Subcutaneous abdominal adipose tissue (tissue), 5 donors: ENCODE measurements at regions not wholly inside any gene's neighbourhood (a gene's known extent, or its start where the extent isn't known, plus 50 kb on each side); places are given as distances from the start of the nearest gene placed in this dataset.

ENCODE experiments used
- H3K27ac ChIP-seq: one replicate; pipeline ENCODE4 v1.7.0; 2013; ENCODE audit warnings: low read depth, mild to moderate bottlenecking, inconsistent platforms, low read length, moderate library complexity
- H3K27me3 ChIP-seq, 5 donors: one replicate each; pipeline ENCODE4 v1.7.0; 2013; ENCODE audit warnings: low read length in 5 of 5, inconsistent platforms in 1 of 5; ENCODE audit not compliant: control insufficient read depth in 5 of 5, insufficient read depth in 4 of 5
- H3K36me3 ChIP-seq, 5 donors: one replicate each; pipeline ENCODE4 v1.7.0; 2013; ENCODE audit warnings: low read length in 5 of 5; ENCODE audit not compliant: control insufficient read depth in 5 of 5, insufficient read depth in 5 of 5
- H3K4me1 ChIP-seq, 5 donors: one replicate each; pipeline ENCODE4 v1.7.0; 2013; ENCODE audit warnings: low read length in 5 of 5, mild to moderate bottlenecking in 3 of 5, moderate library complexity in 1 of 5; ENCODE audit not compliant: control insufficient read depth in 5 of 5, insufficient read depth in 5 of 5
- H3K4me3 ChIP-seq, 5 donors: one replicate each; pipeline ENCODE4 v1.7.0; 2013; ENCODE audit warnings: low read length in 5 of 5, low read depth in 1 of 5
- H3K9ac ChIP-seq, 5 donors: one replicate each; pipeline ENCODE4 v1.7.0; 2013; ENCODE audit warnings: low read length in 5 of 5, mild to moderate bottlenecking in 4 of 5, moderate library complexity in 3 of 5
- H3K9me3 ChIP-seq, 5 donors: one replicate each; pipeline ENCODE4 v1.7.0; 2013; ENCODE audit warnings: low read length in 5 of 5; ENCODE audit not compliant: control insufficient read depth in 5 of 5
- donor health status: healthy.
- donor health status: healthy.
- donor health status: healthy.
- donor health status: healthy.
- donor health status: healthy.

DNA sequence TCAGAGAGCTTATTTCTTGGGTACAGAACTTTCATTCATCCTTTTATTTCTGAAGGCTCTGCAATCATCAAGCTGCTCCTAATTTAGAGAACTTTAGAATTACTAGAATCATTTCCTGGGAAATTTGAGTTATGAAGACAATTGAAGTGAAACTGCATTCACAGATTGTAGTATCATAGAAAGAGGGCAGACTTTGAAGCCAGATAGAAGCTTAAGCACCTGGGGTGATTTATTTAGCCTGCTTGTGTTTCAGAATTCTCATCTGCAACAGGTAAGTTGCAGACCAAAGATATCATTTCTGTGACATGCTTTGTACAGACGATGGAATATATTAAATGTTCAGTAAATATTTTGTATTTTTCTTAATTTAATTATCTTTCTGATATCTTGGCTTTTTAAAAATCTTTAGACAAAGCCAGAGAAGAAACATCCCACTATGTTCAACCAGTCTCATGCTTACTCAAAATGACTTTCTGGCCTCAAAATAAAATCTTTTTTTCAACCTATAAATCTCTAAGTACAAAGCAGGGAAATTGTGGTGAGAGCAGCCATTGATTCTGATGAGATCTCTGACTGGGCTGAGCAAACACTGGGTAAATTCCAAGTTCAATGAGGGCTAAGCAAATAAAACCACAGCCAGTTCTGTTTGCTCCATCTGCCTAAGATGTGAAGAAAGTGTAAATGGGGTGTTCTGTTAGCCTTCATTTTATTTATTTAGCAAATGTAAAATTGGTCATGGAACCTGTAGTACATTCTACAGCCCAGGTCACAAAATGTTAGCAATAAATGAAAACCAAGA is 264.7 kb upstream of the CCNG1 start:
- H3K27ac ChIP-seq, result no peak overlapping the region
- no peak overlapping the region for H3K4me3 ChIP-seq
- no peak overlapping the region for H3K9ac ChIP-seq
- H3K27me3 ChIP-seq, result no peaks in the 10 kb centered on the region
- H3K36me3 ChIP-seq, result no peaks in the 10 kb centered on the region
- H3K9me3 ChIP-seq, result peaks cover 0 to 2% (median 0%) of the 10 kb centered on the region in 5 donors
- H3K4me1 ChIP-seq, result no peaks in the 10 kb centered on the region

- no peaks in the 10 kb centered on the region for H3K9me3 ChIP-seq
- no peak overlapping the region for H3K27ac ChIP-seq
- H3K9ac ChIP-seq, result no peak overlapping the region
- no peaks in the 10 kb centered on the region for H3K4me1 ChIP-seq
- H3K27me3 ChIP-seq, result no peaks in the 10 kb centered on the region
- H3K4me3 ChIP-seq, result no peak overlapping the region
- no peaks in the 10 kb centered on the region for H3K36me3 ChIP-seq
Measured at GRCh38 chr5:163177971-163178370, 259.4 kb upstream of the CCNG1 start.

GRCh38 chr5:163185315-163185714 is 252.1 kb upstream of the CCNG1 start:
- Histone ChIP-seq H3K36me3 (no peaks in the 10 kb centered on the region), H3K9me3 (no peaks in the 10 kb centered on the region), H3K27ac (no peak overlapping the region), H3K27me3 (no peaks in the 10 kb centered on the region), H3K4me1 (no peaks in the 10 kb centered on the region), H3K4me3 (no peak overlapping the region), H3K9ac (no peak overlapping the region)

DNA sequence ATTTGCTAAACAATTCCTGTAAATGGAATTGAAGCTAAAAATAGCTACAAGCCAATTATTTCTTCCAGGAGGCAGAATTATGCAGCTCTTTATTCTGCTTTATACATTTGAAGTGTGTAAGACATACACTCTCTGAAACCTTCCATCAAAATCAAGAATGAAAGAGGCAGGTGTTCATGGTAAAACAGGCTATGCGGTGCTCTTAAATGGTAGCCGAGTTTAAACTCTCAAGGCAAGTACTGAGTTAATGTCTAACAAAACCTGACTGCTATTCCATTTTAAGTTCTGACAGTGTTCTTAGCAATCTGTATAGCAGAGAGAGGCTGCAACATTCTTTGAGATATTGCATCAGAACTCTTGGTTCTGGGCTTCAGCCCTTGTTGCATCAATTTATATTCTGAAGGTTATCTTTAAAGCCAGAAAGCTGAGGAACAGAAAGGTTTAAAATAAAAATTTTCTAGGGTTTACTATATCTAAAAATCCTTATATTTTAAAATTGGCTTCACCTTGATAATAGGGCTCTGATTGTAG is 248.3 kb upstream of the CCNG1 start:
- Histone ChIP-seq H3K4me1 (no peaks in the 10 kb centered on the region), H3K27me3 (no peaks in the 10 kb centered on the region), H3K36me3 (no peaks in the 10 kb centered on the region), H3K9me3 (no peaks in the 10 kb centered on the region), H3K27ac (no peak overlapping the region), H3K9ac (no peak overlapping the region), H3K4me3 (no peak overlapping the region)

GRCh38 chr5:163190283-163190682 is 247.1 kb upstream of the CCNG1 start:
- H3K9ac ChIP-seq, result no peak overlapping the region
- H3K4me3 ChIP-seq, result no peak overlapping the region
- H3K27ac ChIP-seq, result no peak overlapping the region
- H3K4me1 ChIP-seq, result no peaks in the 10 kb centered on the region
- H3K9me3 ChIP-seq, result no peaks in the 10 kb centered on the region
- no peaks in the 10 kb centered on the region for H3K27me3 ChIP-seq
- no peaks in the 10 kb centered on the region for H3K36me3 ChIP-seq

- Histone ChIP-seq H3K9ac (no peak overlapping the region), H3K9me3 (no peaks in the 10 kb centered on the region), H3K4me1 (no peaks in the 10 kb centered on the region), H3K27me3 (no peaks in the 10 kb centered on the region), H3K36me3 (no peaks in the 10 kb centered on the region), H3K27ac (no peak overlapping the region), H3K4me3 (no peak overlapping the region)
Measured at GRCh38 chr5:163190784-163191183, 246.6 kb upstream of the CCNG1 start.

GRCh38 chr5:163193886-163194285 is 243.5 kb upstream of the CCNG1 start:
- no peaks in the 10 kb centered on the region for H3K36me3 ChIP-seq
- no peaks in the 10 kb centered on the region for H3K4me1 ChIP-seq
- no peak overlapping the region for H3K4me3 ChIP-seq
- H3K9me3 ChIP-seq, result no peaks in the 10 kb centered on the region
- no peaks in the 10 kb centered on the region for H3K27me3 ChIP-seq
- no peak overlapping the region for H3K27ac ChIP-seq
- H3K9ac ChIP-seq, result no peak overlapping the region

- Histone ChIP-seq H3K9me3 (peaks cover 0 to 3% (median 0%) of the 10 kb centered on the region in 5 donors), H3K27me3 (no peaks in the 10 kb centered on the region), H3K4me3 (no peak overlapping the region), H3K27ac (no peak overlapping the region), H3K36me3 (no peaks in the 10 kb centered on the region), H3K4me1 (no peaks in the 10 kb centered on the region), H3K9ac (no peak overlapping the region)
Measured at GRCh38 chr5:163205645-163206044, 231.8 kb upstream of the CCNG1 start.

DNA sequence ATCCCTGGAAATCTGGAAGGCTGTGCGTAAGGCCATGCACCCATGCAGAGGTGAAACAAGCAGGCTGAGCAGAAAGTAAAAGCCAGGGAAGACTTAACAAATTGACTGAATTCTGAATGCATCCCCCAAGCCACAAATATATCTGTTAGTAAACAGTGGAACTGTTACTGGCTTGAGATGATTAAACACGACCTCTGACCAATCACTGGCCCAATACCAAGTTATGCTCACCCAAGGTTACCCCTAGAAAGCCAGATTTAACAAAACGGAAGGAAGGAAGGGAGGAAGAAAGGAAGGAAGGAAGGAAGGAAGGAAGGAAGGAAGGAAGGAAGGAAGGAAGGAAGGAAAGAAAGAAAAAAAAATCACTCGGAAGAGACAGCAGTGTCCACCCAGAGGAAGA is 215.8 kb upstream of the CCNG1 start:
- Histone ChIP-seq H3K9me3 (no peaks in the 10 kb centered on the region), H3K27me3 (no peaks in the 10 kb centered on the region), H3K4me1 (no peaks in the 10 kb centered on the region), H3K9ac (no peak overlapping the region), H3K36me3 (no peaks in the 10 kb centered on the region), H3K27ac (no peak overlapping the region), H3K4me3 (no peak overlapping the region)

DNA sequence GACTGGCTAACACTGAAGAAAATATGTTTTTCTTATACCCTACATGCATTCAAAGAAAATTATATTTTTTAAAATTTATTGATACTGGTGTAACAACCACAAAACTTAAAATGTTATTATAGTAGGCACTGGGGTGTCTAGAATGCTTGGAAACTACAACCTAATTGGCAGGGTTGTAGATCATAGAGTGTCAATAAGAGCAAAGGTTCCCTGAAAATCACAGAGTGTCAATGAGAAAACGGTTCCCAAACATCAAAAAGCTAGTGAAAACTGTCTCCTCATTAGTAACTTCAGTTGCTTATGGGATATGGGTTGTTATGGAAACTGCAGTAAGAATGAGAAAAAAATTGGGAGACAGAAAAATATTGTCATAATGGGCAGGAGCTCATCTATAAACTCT is 214.4 kb upstream of the CCNG1 start:
- Histone ChIP-seq H3K4me3 (no peak overlapping the region), H3K36me3 (no peaks in the 10 kb centered on the region), H3K27me3 (no peaks in the 10 kb centered on the region), H3K9ac (no peak overlapping the region), H3K4me1 (no peaks in the 10 kb centered on the region), H3K27ac (no peak overlapping the region), H3K9me3 (no peaks in the 10 kb centered on the region)
